GM18868 (cell line): ENCODE measurements at regions not wholly inside any gene's neighbourhood (a gene's known extent, or its start where the extent isn't known, plus 50 kb on each side); places are given as distances from the start of the nearest gene placed in this dataset.

Experiments used
- ATAC-seq: cut with Tn5 transposase; IDR thresholded peaks from one replicate; pipeline ENCODE4 v1.9.1; 2021; ENCODE audit warnings: mild to moderate bottlenecking, moderate library complexity; ENCODE audit not compliant: unreplicated experiment

- ATAC-seq = no peak
Measured at GRCh38 chr17:45708707-45709290, 75.3 kb upstream of the CRHR1 start.

GRCh38 chr17:45709728-45710288 is 74.3 kb upstream of the CRHR1 start:
- ATAC-seq = no peak

DNA sequence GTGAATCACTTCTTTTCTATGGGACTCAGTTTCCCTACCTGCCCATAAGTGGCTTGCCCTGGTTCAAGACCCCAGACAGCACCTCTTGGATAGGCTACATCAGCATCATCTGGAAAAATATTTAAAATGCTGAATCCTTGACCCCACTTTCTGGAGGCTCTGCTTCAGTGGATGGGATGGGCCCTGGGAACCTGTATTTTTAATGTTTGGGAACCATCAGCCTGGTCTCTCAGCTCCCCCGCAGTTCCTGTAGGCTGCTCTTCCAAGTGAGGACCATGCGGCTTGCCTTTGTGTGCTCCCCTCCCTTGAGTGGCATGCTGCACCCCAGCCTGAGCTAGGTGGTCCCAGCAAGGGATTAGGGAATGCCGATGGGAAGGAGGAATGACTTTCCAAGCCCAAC is 68.3 kb upstream of the CRHR1 start:
- ATAC-seq = no peak

- ATAC-seq = no peak
Measured at GRCh38 chr17:45718791-45719190, 65.3 kb upstream of the CRHR1 start.

- no peak for ATAC-seq
Measured at GRCh38 chr17:45719335-45720071, 64.6 kb upstream of the CRHR1 start.

- no peak for ATAC-seq
Measured at GRCh38 chr17:45720386-45720785, 63.7 kb upstream of the CRHR1 start.

DNA sequence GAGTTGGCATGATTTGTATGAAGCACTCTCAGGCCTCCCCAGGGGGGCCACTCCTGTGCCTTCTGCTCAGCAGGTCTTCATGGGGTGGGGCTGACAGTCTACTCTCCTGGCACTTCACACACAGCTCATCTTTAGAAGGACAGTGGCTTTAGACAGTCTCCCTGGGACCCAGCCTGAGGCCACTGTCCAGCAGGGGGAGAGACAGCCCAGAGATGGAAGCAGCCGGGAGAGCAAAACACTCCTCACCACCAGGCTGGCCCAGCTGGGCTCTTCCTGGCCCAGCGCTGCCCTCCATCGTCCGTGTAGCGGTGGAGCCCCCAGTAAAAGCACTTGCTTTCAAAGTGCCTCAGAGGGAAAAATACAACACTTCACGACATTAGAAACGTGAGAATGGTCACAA is 62.0 kb upstream of the CRHR1 start:
- ATAC-seq = no peak

GRCh38 chr17:45729294-45729907 is 54.7 kb upstream of the CRHR1 start:
- ATAC-seq = no peak

DNA sequence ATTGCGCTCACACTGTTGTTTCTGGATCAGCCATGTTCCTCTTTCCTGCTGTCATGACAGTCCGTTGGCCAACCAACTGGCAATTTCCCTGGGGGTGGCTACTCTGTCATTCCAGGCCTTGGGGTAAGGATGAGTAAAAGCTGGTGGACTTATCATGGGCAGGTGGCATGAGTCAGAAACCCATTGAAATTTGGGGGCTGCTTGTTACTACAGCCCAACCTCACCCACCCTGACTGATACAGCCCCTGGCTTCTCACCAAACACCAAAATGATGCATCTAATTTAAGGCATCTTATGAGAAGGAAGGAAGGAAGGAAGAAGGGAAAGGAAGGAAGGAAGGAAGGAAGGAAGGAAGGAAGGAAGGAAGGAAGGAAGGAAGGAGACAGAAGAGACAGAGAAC is 53.9 kb upstream of the CRHR1 start:
- ATAC-seq = no peak

DNA sequence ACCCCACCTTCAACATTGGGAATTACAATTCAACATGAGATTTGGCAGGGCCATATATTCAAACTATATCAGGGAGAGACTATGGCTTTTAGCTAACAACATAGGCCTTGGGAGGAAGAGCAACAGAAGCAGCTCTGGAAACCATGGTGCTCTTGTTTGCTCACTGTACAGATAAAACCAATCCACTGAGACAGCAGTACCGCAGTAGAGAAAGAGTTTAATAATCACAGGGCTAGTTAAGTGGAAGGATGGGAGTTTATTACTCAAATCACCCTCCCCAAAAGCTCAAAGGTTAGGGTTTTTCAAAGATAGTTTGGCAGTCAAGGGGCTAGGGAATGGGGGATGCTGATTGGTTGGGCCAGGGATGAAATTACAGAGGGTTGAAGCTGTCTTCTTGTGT is 52.7 kb upstream of the CRHR1 start:
- no peak for ATAC-seq

DNA sequence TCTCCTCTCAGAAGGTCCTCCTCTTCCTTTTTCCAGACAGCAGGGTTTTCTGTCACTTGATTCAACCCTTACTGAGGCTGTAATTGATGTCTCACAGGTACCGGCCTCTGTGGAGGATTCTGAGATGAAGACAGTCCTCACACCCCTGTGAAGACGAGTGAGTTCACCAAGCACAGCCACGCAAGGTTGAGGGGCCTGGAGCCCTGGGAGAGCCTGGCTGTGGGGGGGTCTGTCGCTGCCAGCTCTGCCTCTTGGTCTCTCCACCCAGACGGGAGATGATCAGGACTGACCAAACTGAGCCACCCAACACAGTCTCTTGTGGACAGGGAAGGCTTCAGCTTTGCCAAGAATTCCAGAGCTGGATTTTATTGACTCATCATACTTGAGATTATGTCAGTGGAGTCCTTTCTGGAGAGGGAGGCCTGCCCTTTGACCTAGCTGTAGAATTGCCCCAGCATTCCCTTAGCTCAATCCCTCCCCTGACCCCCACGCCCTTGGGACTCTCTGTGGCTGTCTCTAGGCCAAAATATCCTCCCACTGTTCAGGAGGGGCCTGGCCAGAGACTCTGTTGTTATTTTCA is 51.1 kb upstream of the CRHR1 start:
- ATAC-seq = no peak

GRCh38 chr17:45733781-45734180 is 50.3 kb upstream of the CRHR1 start:
- ATAC-seq = no peak
